DMS 273 (cell line): ENCODE measurements at regions not wholly inside any gene's neighbourhood (a gene's known extent, or its start where the extent isn't known, plus 50 kb on each side); places are given as distances from the start of the nearest gene placed in this dataset.
A peak's percentile ranks its signal among the peaks of the same experiment; 100 is the strongest.

Experiments
- DNase-seq: peaks from one replicate; lab custom pipeline; 2025; ENCODE audit not compliant: unreplicated experiment; lab: John Stamatoyannopoulos, UW

- no peak for DNase-seq
Measured at GRCh38 chr2:204104811-204105210, 168.2 kb downstream of the ICOS start.

- DNase-seq, result peak; percentile 68
Measured at GRCh38 chr2:204108330-204108751, 171.8 kb downstream of the ICOS start.

GRCh38 chr2:204108781-204109295, 172.3 kb downstream of the ICOS start:
- no peak for DNase-seq

GRCh38 chr2:204109681-204110080, 173.1 kb downstream of the ICOS start:
- no peak for DNase-seq

- DNase-seq, result no peak
Measured at GRCh38 chr2:204110338-204110741, 173.8 kb downstream of the ICOS start.

- no peak for DNase-seq
Measured at GRCh38 chr2:204110751-204111516, 174.4 kb downstream of the ICOS start.

GRCh38 chr2:204112084-204112770, 175.7 kb downstream of the ICOS start:
- DNase-seq, result no peak

GRCh38 chr2:204114295-204115136, 178.0 kb downstream of the ICOS start:
- DNase-seq, result no peak

GRCh38 chr2:204115137-204116056, 178.8 kb downstream of the ICOS start:
- DNase-seq, result no peak

- DNase-seq, result no peak
Measured at GRCh38 chr2:204116159-204116792, 179.7 kb downstream of the ICOS start.

GRCh38 chr2:204122425-204122824, 185.9 kb downstream of the ICOS start:
- no peak for DNase-seq

GRCh38 chr2:204124140-204124750, 187.7 kb downstream of the ICOS start:
- DNase-seq, result no peak

GRCh38 chr2:204126705-204127104, 190.1 kb downstream of the ICOS start:
- DNase-seq, result no peak

GRCh38 chr2:204127238-204127637, 190.7 kb downstream of the ICOS start:
- no peak for DNase-seq

- DNase-seq, result no peak
Measured at GRCh38 chr2:204129591-204130294, 193.2 kb downstream of the ICOS start.

- DNase-seq, result no peak
Measured at GRCh38 chr2:204131621-204132020, 195.1 kb downstream of the ICOS start.

- no peak for DNase-seq
Measured at GRCh38 chr2:204133476-204133875, 196.9 kb downstream of the ICOS start.

GRCh38 chr2:204134421-204134820, 197.9 kb downstream of the ICOS start:
- no peak for DNase-seq

- DNase-seq, result no peak
Measured at GRCh38 chr2:204135752-204136151, 199.2 kb downstream of the ICOS start.
